DOHH2 (cell line): ENCODE measurements at regions not wholly inside any gene's neighbourhood (a gene's known extent, or its start where the extent isn't known, plus 50 kb on each side); places are given as distances from the start of the nearest gene placed in this dataset.

Experiments used
- H3F3A ChIP-seq: fragments of 200-600 bp; sonication (generic), shearing (Covaris generic); 2 replicates; pipeline ENCODE4 v1.6.0; 2016; ENCODE audit warnings: antibody characterized with exemption, mild to moderate bottlenecking; ENCODE audit not compliant: control insufficient read depth, insufficient read depth
- H3K27ac ChIP-seq: fragments of 200-600 bp; sonication (generic); 2 replicates; pipeline ENCODE4 v1.5.1; 2014; ENCODE audit warnings: low read depth, mild to moderate bottlenecking, low read length, moderate library complexity
- H3K27me3 ChIP-seq: fragments of 200-600 bp; sonication (generic); 2 replicates; pipeline ENCODE4 v1.6.1; 2014; ENCODE audit warnings: mild to moderate bottlenecking, low read length, mixed read lengths; ENCODE audit not compliant: control insufficient read depth
- H3K36me3 ChIP-seq: fragments of 200-600 bp; sonication (generic); 2 replicates; pipeline ENCODE4 v1.6.1; 2014; ENCODE audit warnings: mild to moderate bottlenecking, low read length, moderate library complexity, mixed read lengths; ENCODE audit not compliant: control insufficient read depth
- H3K4me1 ChIP-seq: fragments of 200-600 bp; sonication (generic); 2 replicates; pipeline ENCODE4 v1.6.1; 2014; ENCODE audit warnings: mild to moderate bottlenecking, low read length, mixed read lengths; ENCODE audit not compliant: control insufficient read depth
- H3K4me2 ChIP-seq: fragments of 200-600 bp; sonication (generic); 2 replicates; pipeline ENCODE4 v1.6.0; 2014; ENCODE audit warnings: mild to moderate bottlenecking, low read length, moderate library complexity
- H3K4me3 ChIP-seq: fragments of 200-600 bp; sonication (generic); 2 replicates; pipeline ENCODE4 v1.5.1; 2014; ENCODE audit warnings: mild to moderate bottlenecking, low read length, mixed read lengths
- H3K79me2 ChIP-seq: fragments of 200-600 bp; sonication (generic); 2 replicates; pipeline ENCODE4 v1.6.1; 2014; ENCODE audit warnings: mild to moderate bottlenecking, low read length, mixed read lengths; ENCODE audit not compliant: control insufficient read depth
- H3K9me2 ChIP-seq: fragments of 200-600 bp; sonication (generic); replicated peaks from 2 replicates; pipeline ENCODE4 v1.6.1; 2014; ENCODE audit warnings: mild to moderate bottlenecking, low read length, mixed read lengths; ENCODE audit not compliant: control insufficient read depth
- H3K9me3 ChIP-seq: fragments of 200-600 bp; sonication (generic); 2 replicates; pipeline ENCODE4 v1.6.1; 2014; ENCODE audit warnings: antibody characterized with exemption, low read length, mixed read lengths; ENCODE audit not compliant: control insufficient read depth, insufficient read depth
- H4K20me1 ChIP-seq: fragments of 200-600 bp; sonication (generic); 2 replicates; pipeline ENCODE4 v1.6.0; 2014; ENCODE audit warnings: low read depth, mild to moderate bottlenecking, antibody characterized with exemption, low read length, moderate library complexity; ENCODE audit not compliant: control insufficient read depth, insufficient read depth
- CTCF ChIP-seq: fragments of 200-600 bp; sonication (generic); IDR thresholded peaks from one replicate; pipeline ENCODE4 v1.5.1; 2014; ENCODE audit warnings: antibody characterized with exemption, mild to moderate bottlenecking, low read depth, low read length; ENCODE audit not compliant: poor library complexity, severe bottlenecking
- EZH2phosphoT487 ChIP-seq: fragments of 200-600 bp; sonication (generic); IDR thresholded peaks from 2 replicates; pipeline ENCODE4 v1.6.1; 2017; ENCODE audit warnings: borderline replicate concordance, mild to moderate bottlenecking, antibody characterized with exemption, low read length, moderate library complexity, mixed read lengths

GRCh38 chr2:146457221-146457620 lies 1387.6 kb upstream of the ACVR2A start:
- no peaks in the 10 kb centered on the region for H3K9me2 ChIP-seq
- H3K27me3 ChIP-seq: no peaks in the 10 kb centered on the region
- no peaks in the 10 kb centered on the region for H3F3A ChIP-seq
- TF ChIP-seq EZH2phosphoT487: no peak
- TF ChIP-seq CTCF: no peak
- H3K79me2 ChIP-seq: no peaks in the 10 kb centered on the region
- H3K4me2 ChIP-seq: no peak overlapping the region
- no peak overlapping the region for H3K4me3 ChIP-seq
- H4K20me1 ChIP-seq: no peaks in the 10 kb centered on the region
- H3K36me3 ChIP-seq: no peaks in the 10 kb centered on the region
- peaks cover 21% of the 10 kb centered on the region for H3K9me3 ChIP-seq
- no peak overlapping the region for H3K27ac ChIP-seq
- peaks cover 9% of the 10 kb centered on the region for H3K4me1 ChIP-seq

GRCh38 chr2:146455325-146455724 lies 1389.5 kb upstream of the ACVR2A start:
- no peaks in the 10 kb centered on the region for H3K36me3 ChIP-seq
- no peaks in the 10 kb centered on the region for H4K20me1 ChIP-seq
- H3K9me2 ChIP-seq: no peaks in the 10 kb centered on the region
- no peaks in the 10 kb centered on the region for H3F3A ChIP-seq
- no peaks in the 10 kb centered on the region for H3K4me1 ChIP-seq
- TF ChIP-seq CTCF (no peak), EZH2phosphoT487 (no peak)
- H3K9me3 ChIP-seq: peaks cover 18% of the 10 kb centered on the region
- H3K4me2 ChIP-seq: no peak overlapping the region
- no peak overlapping the region for H3K27ac ChIP-seq
- no peaks in the 10 kb centered on the region for H3K27me3 ChIP-seq
- H3K4me3 ChIP-seq: no peak overlapping the region
- no peaks in the 10 kb centered on the region for H3K79me2 ChIP-seq

- H3K4me2 ChIP-seq: no peak overlapping the region
- no peaks in the 10 kb centered on the region for H3F3A ChIP-seq
- no peak overlapping the region for H3K27ac ChIP-seq
- H4K20me1 ChIP-seq: no peaks in the 10 kb centered on the region
- no peaks in the 10 kb centered on the region for H3K9me3 ChIP-seq
- no peak overlapping the region for H3K4me3 ChIP-seq
- TF ChIP-seq EZH2phosphoT487 (no peak), CTCF (no peak)
- no peaks in the 10 kb centered on the region for H3K9me2 ChIP-seq
- no peaks in the 10 kb centered on the region for H3K36me3 ChIP-seq
- no peaks in the 10 kb centered on the region for H3K79me2 ChIP-seq
- no peaks in the 10 kb centered on the region for H3K27me3 ChIP-seq
- H3K4me1 ChIP-seq: no peaks in the 10 kb centered on the region
Measured at GRCh38 chr2:146451972-146452371, 1392.9 kb upstream of the ACVR2A start.

- no peak overlapping the region for H3K4me3 ChIP-seq
- no peaks in the 10 kb centered on the region for H4K20me1 ChIP-seq
- no peak overlapping the region for H3K4me2 ChIP-seq
- H3K36me3 ChIP-seq: no peaks in the 10 kb centered on the region
- no peak overlapping the region for H3K27ac ChIP-seq
- no peaks in the 10 kb centered on the region for H3K9me2 ChIP-seq
- no peaks in the 10 kb centered on the region for H3F3A ChIP-seq
- TF ChIP-seq EZH2phosphoT487 (no peak), CTCF (no peak)
- H3K27me3 ChIP-seq: no peaks in the 10 kb centered on the region
- no peaks in the 10 kb centered on the region for H3K4me1 ChIP-seq
- no peaks in the 10 kb centered on the region for H3K9me3 ChIP-seq
- H3K79me2 ChIP-seq: no peaks in the 10 kb centered on the region
Measured at GRCh38 chr2:146450131-146450530, 1394.7 kb upstream of the ACVR2A start.
